H9 (cell line): ENCODE measurements at regions not wholly inside any gene's neighbourhood (a gene's known extent, or its start where the extent isn't known, plus 50 kb on each side); places are given as distances from the start of the nearest gene placed in this dataset.
"Not testable (repeated sequence)": the region's sequence is repeated elsewhere in the genome, so short reads cannot be mapped to it uniquely, and the experiment has no call there.

Source experiments
- DNase-seq: peaks from one replicate; pipeline ENCODE4 v3.0.0-alpha.2; 2017
- H2AFZ ChIP-seq: one replicate; pipeline ENCODE4 v1.6.1; 2013; ENCODE audit warnings: mild to moderate bottlenecking, low read length, control low read depth, moderate library complexity
- H2AK5ac ChIP-seq: 2 replicates; pipeline ENCODE4 v1.6.1; 2013; ENCODE audit warnings: low read length, control low read depth, mixed read lengths; ENCODE audit not compliant: insufficient read length
- H2BK120ac ChIP-seq: one replicate; pipeline ENCODE4 v1.6.1; 2013; ENCODE audit warnings: low read depth, mild to moderate bottlenecking, low read length, control low read depth, inconsistent platforms; ENCODE audit not compliant: poor library complexity, severe bottlenecking
- H2BK12ac ChIP-seq: 2 replicates; pipeline ENCODE4 v1.6.1; 2013; ENCODE audit warnings: low read length, control low read depth, mixed read lengths, low read depth; ENCODE audit not compliant: insufficient read length
- H2BK15ac ChIP-seq: 2 replicates; pipeline ENCODE4 v1.6.1; 2013; ENCODE audit warnings: low read depth, low read length, control low read depth
- H2BK20ac ChIP-seq: one replicate; pipeline ENCODE4 v1.6.1; 2013; ENCODE audit warnings: low read depth, mild to moderate bottlenecking, low read length, control low read depth, inconsistent platforms; ENCODE audit not compliant: poor library complexity, severe bottlenecking
- H2BK5ac ChIP-seq: 2 replicates; pipeline ENCODE4 v1.6.1; 2013; ENCODE audit warnings: low read length, control low read depth, mixed read lengths; ENCODE audit not compliant: insufficient read length
- H3K14ac ChIP-seq: 2 replicates; pipeline ENCODE4 v1.6.1; 2013; ENCODE audit warnings: low read length, control low read depth; ENCODE audit not compliant: insufficient read depth
- H3K18ac ChIP-seq: 2 replicates; pipeline ENCODE4 v1.6.1; 2013; ENCODE audit warnings: low read depth, mild to moderate bottlenecking, mixed read lengths, low read length, control low read depth; ENCODE audit not compliant: insufficient read length
- H3K23ac ChIP-seq: 2 replicates; pipeline ENCODE4 v1.6.1; 2013; ENCODE audit warnings: low read length, control low read depth, mixed read lengths, low read depth; ENCODE audit not compliant: insufficient read length
- H3K23me2 ChIP-seq: 2 replicates; pipeline ENCODE4 v1.6.1; 2013; ENCODE audit warnings: low read depth, mild to moderate bottlenecking, mixed read lengths, low read length, control low read depth; ENCODE audit not compliant: insufficient read length, poor library complexity, severe bottlenecking
- H3K27ac ChIP-seq: 2 replicates; pipeline ENCODE4 v1.5.1; 2013; ENCODE audit warnings: low read length, control low read depth, mixed read lengths, low read depth; ENCODE audit not compliant: insufficient read length
- H3K27me3 ChIP-seq: 2 replicates; pipeline ENCODE4 v1.6.1; 2013; ENCODE audit warnings: low read length, control low read depth, inconsistent platforms; ENCODE audit not compliant: insufficient read depth
- H3K4ac ChIP-seq: 2 replicates; pipeline ENCODE4 v1.6.1; 2013; ENCODE audit warnings: low read depth, mild to moderate bottlenecking, control low read depth, inconsistent platforms, low read length, moderate library complexity
- H3K4me1 ChIP-seq: 2 replicates; pipeline ENCODE4 v1.6.1; 2013; ENCODE audit warnings: low read length, control low read depth, inconsistent platforms; ENCODE audit not compliant: insufficient read depth
- H3K4me2 ChIP-seq: 2 replicates; pipeline ENCODE4 v1.6.1; 2013; ENCODE audit warnings: low read length, control low read depth, mixed read lengths; ENCODE audit not compliant: insufficient read length, insufficient read depth
- H3K56ac ChIP-seq: 2 replicates; pipeline ENCODE4 v1.6.1; 2013; ENCODE audit warnings: low read depth, mild to moderate bottlenecking, mixed read lengths, low read length, control low read depth; ENCODE audit not compliant: insufficient read length
- H3K79me1 ChIP-seq: 2 replicates; pipeline ENCODE4 v1.6.1; 2013; ENCODE audit warnings: low read depth, mild to moderate bottlenecking, moderate library complexity, low read length, control low read depth, inconsistent platforms; ENCODE audit not compliant: insufficient read depth, poor library complexity, severe bottlenecking
- H3K79me2 ChIP-seq: 2 replicates; pipeline ENCODE4 v1.6.1; 2013; ENCODE audit warnings: low read length, control low read depth, inconsistent platforms; ENCODE audit not compliant: insufficient read depth
- H3K9ac ChIP-seq: 2 replicates; pipeline ENCODE4 v1.6.1; 2013; ENCODE audit warnings: low read length, control low read depth, mixed read lengths; ENCODE audit not compliant: insufficient read length; ENCODE audit errors: extremely low read depth
- H3K9me3 ChIP-seq: one replicate; pipeline ENCODE4 v1.6.1; 2013; ENCODE audit warnings: low read depth, low read length, inconsistent platforms; ENCODE audit not compliant: control insufficient read depth
- H3T11ph ChIP-seq: one replicate; pipeline ENCODE4 v1.6.1; 2013; ENCODE audit warnings: mild to moderate bottlenecking, low read length, control low read depth, inconsistent platforms
- H4K20me1 ChIP-seq: one replicate; pipeline ENCODE4 v1.6.1; 2013; ENCODE audit not compliant: control insufficient read depth, insufficient read length, insufficient read depth
- H4K5ac ChIP-seq: 2 replicates; pipeline ENCODE4 v1.6.1; 2013; ENCODE audit warnings: low read depth, mild to moderate bottlenecking, mixed read lengths, low read length, control low read depth; ENCODE audit not compliant: insufficient read length
- H4K8ac ChIP-seq: replicated peaks from 2 replicates; pipeline ENCODE4 v1.6.1; 2013; ENCODE audit warnings: low read length, control low read depth, mixed read lengths, low read depth; ENCODE audit not compliant: insufficient read length
- H4K91ac ChIP-seq: 2 replicates; pipeline ENCODE4 v1.6.1; 2013; ENCODE audit warnings: low read depth, mild to moderate bottlenecking, moderate library complexity, mixed read lengths, low read length, control low read depth; ENCODE audit not compliant: insufficient read length
- H3K27ac Mint-ChIP-seq, 3 experiments: 2 replicates in 2 of 3; 3 replicates in 1 of 3; pipeline ENCODE4 v1.8.0; 2020 to 2021; ENCODE audit warnings: mixed read lengths in 3 of 3, mild to moderate bottlenecking in 1 of 3, moderate library complexity in 1 of 3
- H3K27me3 Mint-ChIP-seq: 2 replicates; pipeline ENCODE4 v1.8.0; 2021; ENCODE audit warnings: low read depth, mild to moderate bottlenecking, moderate library complexity, mixed read lengths
- H3K36me3 Mint-ChIP-seq, 3 experiments: 2 replicates in 2 of 3; 3 replicates in 1 of 3; pipeline ENCODE4 v1.8.0; 2020 to 2021; ENCODE audit warnings: low read depth in 3 of 3, mixed read lengths in 3 of 3; ENCODE audit not compliant: insufficient read depth in 1 of 3
- H3K4me1 Mint-ChIP-seq, 2 experiments: 2 replicates each; pipeline ENCODE4 v1.8.0; 2020; ENCODE audit warnings: mixed read lengths in 2 of 2
- H3K4me3 Mint-ChIP-seq, 2 experiments: 2 replicates in 1 of 2; 3 replicates in 1 of 2; pipeline ENCODE4 v1.8.0; 2020 to 2021; ENCODE audit warnings: mild to moderate bottlenecking in 2 of 2, mixed read lengths in 2 of 2, moderate library complexity in 1 of 2
- H3K9me3 Mint-ChIP-seq, 2 experiments: 2 replicates in 1 of 2; 3 replicates in 1 of 2; pipeline ENCODE4 v1.8.0; 2020; ENCODE audit warnings: mild to moderate bottlenecking in 2 of 2, mixed read lengths in 2 of 2, moderate library complexity in 1 of 2
- WGBS: extraction: QIAGEN DNeasy Blood & Tissue Kit; methylation state at CpG from one replicate; pipeline ENCODE4 v1.1.7; 2013; ENCODE audit warnings: missing lambda C conversion rate, low lambda C conversion rate, mixed read lengths; ENCODE audit not compliant: insufficient read length; ENCODE audit errors: extremely low coverage; 5-methylcytosine and 5-hydroxymethylcytosine counted together
- TF ChIP-seq, protein P1 (sequence below): fragments of 200-600 bp; sonication (generic); conservative IDR thresholded peaks from 3 replicates; pipeline ENCODE4 v1.8.0; 2021; ENCODE audit warnings: antibody characterized with exemption, mild to moderate bottlenecking

DNA sequence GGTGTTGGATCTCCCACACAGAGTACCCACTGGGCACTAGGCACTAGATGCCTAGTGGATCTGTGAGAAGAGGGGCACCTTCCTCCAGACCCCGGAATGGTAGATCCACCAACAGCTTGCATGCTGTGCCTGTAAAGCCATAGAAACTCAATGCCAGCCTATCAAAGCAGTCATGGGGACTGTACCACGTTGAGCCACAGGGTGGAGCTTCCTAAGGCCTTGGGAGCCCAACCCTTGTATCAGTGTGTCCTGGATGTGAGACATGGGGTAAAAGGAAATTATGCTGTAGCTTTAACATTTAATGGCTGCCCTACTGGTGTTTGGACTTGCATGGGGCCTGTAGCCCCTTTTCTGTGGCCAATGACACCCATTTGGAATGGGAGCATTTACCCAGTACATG lies 1024.9 kb downstream of the TMEM121 start:
- H2AK5ac ChIP-seq, result no peak overlapping the region
- DNase-seq, result no peak
- H3T11ph ChIP-seq, result no peak overlapping the region
- Mint-ChIP-seq H3K27me3 (peaks cover 1% of the 10 kb centered on the region; the same call in 1 of the 2 replicates), H3K9me3 (peaks cover 80 to 88% of the 10 kb centered on the region in 2 experiments), H3K36me3 (peaks cover 0 to 18% (median 10%) of the 10 kb centered on the region in 3 experiments; a peak in 5 of 7 replicates), H3K4me1 (no peaks in the 10 kb centered on the region), H3K27ac (no peak overlapping the region), H3K4me3 (no peak overlapping the region)
- no peak overlapping the region for H3K18ac ChIP-seq
- H2BK15ac ChIP-seq, result no peak overlapping the region
- no peak overlapping the region for H3K9ac ChIP-seq
- H3K27me3 ChIP-seq, result no peaks in the 10 kb centered on the region
- no peak overlapping the region for H2BK12ac ChIP-seq
- H2BK20ac ChIP-seq, result no peak overlapping the region
- no peak overlapping the region for H3K14ac ChIP-seq
- H2BK120ac ChIP-seq, result no peak overlapping the region
- H3K23ac ChIP-seq, result no peak overlapping the region
- H2BK5ac ChIP-seq, result no peak overlapping the region
- H3K23me2 ChIP-seq, result no peaks in the 10 kb centered on the region
- no peaks in the 10 kb centered on the region for H3K79me2 ChIP-seq
- WGBS, result no CpG with 5 or more reads among the region's 2 CpGs
- H3K4ac ChIP-seq, result no peak overlapping the region
- peaks cover 73% of the 10 kb centered on the region for H3K9me3 ChIP-seq
- H3K79me1 ChIP-seq, result no peaks in the 10 kb centered on the region
- H2AFZ ChIP-seq, result no peak overlapping the region
- no peak overlapping the region for H3K4me2 ChIP-seq
- TF ChIP-seq, protein P1, sequence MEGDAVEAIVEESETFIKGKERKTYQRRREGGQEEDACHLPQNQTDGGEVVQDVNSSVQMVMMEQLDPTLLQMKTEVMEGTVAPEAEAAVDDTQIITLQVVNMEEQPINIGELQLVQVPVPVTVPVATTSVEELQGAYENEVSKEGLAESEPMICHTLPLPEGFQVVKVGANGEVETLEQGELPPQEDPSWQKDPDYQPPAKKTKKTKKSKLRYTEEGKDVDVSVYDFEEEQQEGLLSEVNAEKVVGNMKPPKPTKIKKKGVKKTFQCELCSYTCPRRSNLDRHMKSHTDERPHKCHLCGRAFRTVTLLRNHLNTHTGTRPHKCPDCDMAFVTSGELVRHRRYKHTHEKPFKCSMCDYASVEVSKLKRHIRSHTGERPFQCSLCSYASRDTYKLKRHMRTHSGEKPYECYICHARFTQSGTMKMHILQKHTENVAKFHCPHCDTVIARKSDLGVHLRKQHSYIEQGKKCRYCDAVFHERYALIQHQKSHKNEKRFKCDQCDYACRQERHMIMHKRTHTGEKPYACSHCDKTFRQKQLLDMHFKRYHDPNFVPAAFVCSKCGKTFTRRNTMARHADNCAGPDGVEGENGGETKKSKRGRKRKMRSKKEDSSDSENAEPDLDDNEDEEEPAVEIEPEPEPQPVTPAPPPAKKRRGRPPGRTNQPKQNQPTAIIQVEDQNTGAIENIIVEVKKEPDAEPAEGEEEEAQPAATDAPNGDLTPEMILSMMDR, result no peak
- no peak overlapping the region for H3K56ac ChIP-seq
- H4K20me1 ChIP-seq, result no peaks in the 10 kb centered on the region
- no peak overlapping the region for H4K91ac ChIP-seq
- no peaks in the 10 kb centered on the region for H3K4me1 ChIP-seq
- no peak overlapping the region for H3K27ac ChIP-seq
- H4K5ac ChIP-seq, result no peak overlapping the region
- H4K8ac ChIP-seq, result no peak overlapping the region

DNA sequence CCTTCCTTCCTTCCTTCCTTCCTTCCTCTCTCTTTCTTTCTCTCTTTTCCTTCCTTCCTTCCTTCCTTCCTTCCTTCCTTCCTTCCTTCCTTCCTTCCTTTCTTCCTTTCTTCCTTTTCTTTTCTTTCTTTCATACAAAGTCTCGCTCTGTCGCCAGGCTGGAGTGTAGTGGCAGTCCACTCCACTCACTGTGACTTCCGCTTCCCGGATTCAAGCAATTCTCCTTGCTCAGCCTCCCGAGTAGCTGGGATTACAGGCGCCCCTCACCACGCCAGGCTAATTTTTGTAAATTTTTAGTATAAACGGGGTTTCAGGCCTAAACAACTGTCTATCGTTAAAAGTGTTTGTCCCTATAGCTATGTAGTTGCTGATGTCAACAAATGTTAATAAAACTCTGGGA lies 1029.8 kb downstream of the TMEM121 start:
- no CpG with 5 or more reads among the region's 9 CpGs for WGBS
- not testable (repeated sequence) for H2BK20ac ChIP-seq, DNase-seq, H2BK120ac ChIP-seq, H3K27me3 Mint-ChIP-seq, H3K27me3 ChIP-seq, H4K5ac ChIP-seq, H3K4me1 Mint-ChIP-seq, H3K4me2 ChIP-seq, H2BK12ac ChIP-seq, H3T11ph ChIP-seq, H3K4ac ChIP-seq, H3K56ac ChIP-seq, H3K27ac ChIP-seq, H3K79me1 ChIP-seq, H2BK5ac ChIP-seq, H4K8ac ChIP-seq, H3K14ac ChIP-seq, H4K91ac ChIP-seq, H3K27ac Mint-ChIP-seq, H2AK5ac ChIP-seq, H3K4me3 Mint-ChIP-seq, H4K20me1 ChIP-seq, H2AFZ ChIP-seq, H3K23me2 ChIP-seq, H3K4me1 ChIP-seq, H3K9ac ChIP-seq, H2BK15ac ChIP-seq, H3K79me2 ChIP-seq, H3K23ac ChIP-seq, H3K18ac ChIP-seq
- peaks cover 83 to 88% of the 10 kb centered on the region in 2 experiments for H3K9me3 Mint-ChIP-seq
- peaks cover 64% of the 10 kb centered on the region for H3K9me3 ChIP-seq
- H3K36me3 Mint-ChIP-seq, result peaks cover 0 to 25% (median 8%) of the 10 kb centered on the region in 3 experiments; a peak in 4 of 7 replicates
